NB4 (cell line): ENCODE measurements at regions not wholly inside any gene's neighbourhood (a gene's known extent, or its start where the extent isn't known, plus 50 kb on each side); places are given as distances from the start of the nearest gene placed in this dataset.

Experiments used
- DNase-seq: peaks from one replicate; pipeline ENCODE4 v3.0.0; 2010; ENCODE audit warnings: low read depth
- H3K4me3 ChIP-seq: one replicate; pipeline ENCODE4 v1.5.1; 2011; ENCODE audit warnings: mild to moderate bottlenecking, low read depth, low read length, moderate library complexity
- CTCF ChIP-seq: IDR thresholded peaks from one replicate; pipeline ENCODE4 v1.5.1; 2012; ENCODE audit warnings: low read depth, low read length
- MAX ChIP-seq: IDR thresholded peaks from 2 replicates; pipeline ENCODE4 v1.6.1; 2011; ENCODE audit warnings: low read depth, low read length
- MYC ChIP-seq: IDR thresholded peaks from 2 replicates; pipeline ENCODE4 v1.6.1; 2011; ENCODE audit warnings: low read depth, low read length
- POLR2A ChIP-seq: IDR thresholded peaks from 2 replicates; pipeline ENCODE4 v1.6.1; 2011; ENCODE audit warnings: mild to moderate bottlenecking; ENCODE audit not compliant: insufficient read length; ENCODE audit errors: extremely low read depth

- no peak for DNase-seq
- TF ChIP-seq MYC, result no peak
- TF ChIP-seq CTCF, result no peak
- no peak for TF ChIP-seq POLR2A
- no peak for TF ChIP-seq MAX
- H3K4me3 ChIP-seq, result no peak overlapping the region
These were observed 923.5 kb downstream of the EPHA4 start for GRCh38 chr2:220648628-220649027.

- DNase-seq, result no peak
- TF ChIP-seq POLR2A (no peak), CTCF (no peak)
- H3K4me3 ChIP-seq, result no peak overlapping the region
These were observed 918.3 kb downstream of the EPHA4 start for GRCh38 chr2:220653776-220654175.

- no peak for DNase-seq
These were observed 917.8 kb downstream of the EPHA4 start for GRCh38 chr2:220654322-220654721.

GRCh38 chr2:220660277-220661145 is 911.6 kb downstream of the EPHA4 start:
- H3K4me3 ChIP-seq, result no peak overlapping the region
- TF ChIP-seq CTCF (no peak), MAX (no peak), MYC (no peak), POLR2A (no peak)
- no peak for DNase-seq

More at GRCh38 chr2:220654322-220654721, 917.8 kb downstream of the EPHA4 start:
- no peak overlapping the region for H3K4me3 ChIP-seq
- TF ChIP-seq MAX (no peak), CTCF (no peak), MYC (no peak), POLR2A (no peak)

GRCh38 chr2:220662431-220662830 is 909.7 kb downstream of the EPHA4 start:
- DNase-seq, result no peak
- no peak for TF ChIP-seq MYC
- TF ChIP-seq POLR2A, result no peak
- TF ChIP-seq CTCF, result no peak
- no peak for TF ChIP-seq MAX
- H3K4me3 ChIP-seq, result no peak overlapping the region

- TF ChIP-seq POLR2A, result no peak
- TF ChIP-seq MAX, result no peak
- TF ChIP-seq MYC, result no peak
- TF ChIP-seq CTCF, result no peak
- no peak for DNase-seq
- no peak overlapping the region for H3K4me3 ChIP-seq
These were observed 909.0 kb downstream of the EPHA4 start for GRCh38 chr2:220663065-220663464.
